Epithelial cell of proximal tubule (primary cell): ENCODE measurements at regions not wholly inside any gene's neighbourhood (a gene's known extent, or its start where the extent isn't known, plus 50 kb on each side); places are given as distances from the start of the nearest gene placed in this dataset.

Experiments used
- DNase-seq: peaks from one replicate; pipeline ENCODE4 v3.0.0-alpha.2; 2011; ENCODE audit warnings: low read depth
- H3K4me3 ChIP-seq: 2 replicates; pipeline ENCODE4 v1.5.1; 2011; ENCODE audit warnings: low read depth, mild to moderate bottlenecking, low read length
- CTCF ChIP-seq: conservative IDR thresholded peaks from 2 replicates; pipeline ENCODE4 v1.5.1; 2012; ENCODE audit warnings: low read depth, mild to moderate bottlenecking, low read length

- DNase-seq, result no peak
- no peak overlapping the region for H3K4me3 ChIP-seq
- peak; percentile 30 for TF ChIP-seq CTCF
These were observed 61.5 kb downstream of the PRSS23 start for GRCh38 chr11:86861810-86862209.

DNA sequence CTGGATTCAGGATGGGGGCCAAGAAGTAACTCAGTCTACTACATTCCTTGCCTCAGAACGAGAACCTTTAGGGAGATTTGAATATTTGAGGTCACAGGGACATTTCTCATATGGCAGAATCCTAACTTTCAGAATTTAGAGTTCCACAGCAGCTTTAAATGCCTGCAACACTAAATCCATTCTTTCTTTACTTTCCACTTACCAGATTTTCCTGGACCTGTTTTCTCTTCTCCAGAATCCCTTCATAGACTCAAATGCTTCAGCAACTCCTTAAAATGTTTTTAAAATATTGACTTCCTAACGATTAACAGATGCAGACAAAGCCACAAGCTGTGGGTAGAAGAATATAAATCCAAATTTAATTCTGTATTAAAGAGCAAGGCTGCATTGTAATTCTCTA, 63.1 kb downstream of the PRSS23 start:
- TF ChIP-seq CTCF, result no peak
- H3K4me3 ChIP-seq, result no peak overlapping the region
- no peak for DNase-seq

- H3K4me3 ChIP-seq, result no peak overlapping the region
- DNase-seq, result no peak
- TF ChIP-seq CTCF, result no peak
These were observed 65.1 kb downstream of the PRSS23 start for GRCh38 chr11:86865436-86865835.

GRCh38 chr11:86869531-86869930, 69.2 kb downstream of the PRSS23 start:
- TF ChIP-seq CTCF, result no peak
- no peak overlapping the region for H3K4me3 ChIP-seq
- DNase-seq, result no peak

DNA sequence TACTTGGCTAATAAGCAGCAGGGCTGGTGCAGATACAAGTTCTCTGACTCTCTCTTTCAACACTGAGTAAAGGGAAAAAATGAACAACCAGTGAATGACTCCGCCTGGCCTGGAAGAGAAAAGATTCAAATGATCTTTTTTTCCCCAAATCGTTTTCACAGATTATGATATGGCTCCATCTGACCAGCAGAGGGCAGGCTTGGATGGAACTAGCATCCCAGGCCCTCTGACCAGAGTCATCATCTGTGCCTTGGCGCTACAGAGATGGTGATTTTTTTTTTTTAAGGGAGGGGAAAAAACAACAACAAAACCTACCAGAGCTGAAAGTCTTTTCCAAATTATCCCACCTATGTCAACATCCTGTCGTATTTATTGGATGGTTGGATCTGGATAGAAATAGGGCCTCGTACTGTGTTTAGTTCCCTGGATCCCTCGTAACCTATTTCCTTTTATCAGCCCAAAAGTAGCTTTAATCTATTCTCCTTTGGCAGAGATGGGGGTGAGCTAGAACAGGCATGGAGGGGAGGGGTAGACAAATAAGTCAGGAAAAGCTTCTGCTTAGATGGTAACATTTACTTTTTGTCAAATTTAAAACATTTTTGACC, 69.7 kb downstream of the PRSS23 start:
- DNase-seq, result peak; percentile 7
- TF ChIP-seq CTCF, result peak; percentile 84
- H3K4me3 ChIP-seq, result no peak overlapping the region

- no peak for TF ChIP-seq CTCF
- no peak overlapping the region for H3K4me3 ChIP-seq
- DNase-seq, result no peak
These were observed 73.3 kb downstream of the PRSS23 start for GRCh38 chr11:86873573-86874083.
